Lung (tissue), 11 donors: ENCODE measurements at regions not wholly inside any gene's neighbourhood (a gene's known extent, or its start where the extent isn't known, plus 50 kb on each side); places are given as distances from the start of the nearest gene placed in this dataset.
"Not testable (repeated sequence)": the region's sequence is repeated elsewhere in the genome, so short reads cannot be mapped to it uniquely, and the experiment has no call there.

ENCODE experiments used
- ATAC-seq: fragments of 200-7000 bp; cut with Tn5 transposase; one replicate; pipeline ENCODE4 v1.9.1; 2020; ENCODE audit warnings: moderate number of reproducible peaks; ENCODE audit not compliant: insufficient read depth, low FRiP score
- DNase-seq, 3 donors: peaks; one replicate each; pipeline ENCODE4 v3.0.0-alpha.2; 2013 to 2017
- H3K27ac ChIP-seq, 2 donors: one replicate each; pipeline ENCODE4 v1.5.1; 2013; ENCODE audit warnings: mild to moderate bottlenecking in 2 of 2, moderate library complexity in 2 of 2, control low read depth in 1 of 2, inconsistent platforms in 1 of 2, low read depth in 1 of 2, low read length in 1 of 2
- H3K27me3 ChIP-seq, 3 donors: one replicate each; pipeline ENCODE4 v1.5.1; 2013; ENCODE audit warnings: low read length in 2 of 3; ENCODE audit not compliant: control insufficient read depth in 3 of 3, insufficient read depth in 3 of 3
- H3K36me3 ChIP-seq, 4 donors: one replicate each; pipeline ENCODE4 v1.5.1; 2013; ENCODE audit warnings: low read length in 4 of 4, mild to moderate bottlenecking in 1 of 4, moderate library complexity in 1 of 4; ENCODE audit not compliant: control insufficient read depth in 4 of 4, insufficient read depth in 4 of 4
- H3K4me1 ChIP-seq, 5 donors: one replicate each; pipeline ENCODE4 v1.5.1; 2013; ENCODE audit warnings: low read length in 5 of 5, mild to moderate bottlenecking in 2 of 5, moderate library complexity in 1 of 5; ENCODE audit not compliant: control insufficient read depth in 5 of 5, insufficient read depth in 5 of 5
- H3K4me3 ChIP-seq: one replicate; pipeline ENCODE4 v1.5.1; 2013; ENCODE audit warnings: mild to moderate bottlenecking, control low read depth, moderate library complexity
- H3K9ac ChIP-seq, 2 donors: one replicate each; pipeline ENCODE4 v1.5.1; 2013; ENCODE audit warnings: low read length in 2 of 2, control low read depth in 1 of 2; ENCODE audit not compliant: insufficient read depth in 1 of 2
- H3K9me3 ChIP-seq, 4 donors: one replicate each; pipeline ENCODE4 v1.5.1; 2013; ENCODE audit warnings: low read length in 3 of 4, mild to moderate bottlenecking in 1 of 4, moderate library complexity in 1 of 4; ENCODE audit not compliant: control insufficient read depth in 4 of 4, insufficient read depth in 3 of 4
- WGBS, 2 donors: extraction: QIAGEN DNeasy Blood & Tissue Kit; methylation state at CpG; one replicate each; pipeline ENCODE4 v1.1.7; 2013; 5-methylcytosine and 5-hydroxymethylcytosine counted together
- TF ChIP-seq, protein P1 (sequence below): IDR thresholded peaks from 2 replicates; pipeline ENCODE4 v1.5.1; 2012; ENCODE audit warnings: mild to moderate bottlenecking; ENCODE audit errors: control extremely low read depth, extremely low read depth
- donor health status: control.
- donor health status: control.
- donor health status: Bipolar disorder and iron deficiency.
- donor health status: healthy.
- donor health status: DM: yes; HTN: yes; CAD: no.

DNA sequence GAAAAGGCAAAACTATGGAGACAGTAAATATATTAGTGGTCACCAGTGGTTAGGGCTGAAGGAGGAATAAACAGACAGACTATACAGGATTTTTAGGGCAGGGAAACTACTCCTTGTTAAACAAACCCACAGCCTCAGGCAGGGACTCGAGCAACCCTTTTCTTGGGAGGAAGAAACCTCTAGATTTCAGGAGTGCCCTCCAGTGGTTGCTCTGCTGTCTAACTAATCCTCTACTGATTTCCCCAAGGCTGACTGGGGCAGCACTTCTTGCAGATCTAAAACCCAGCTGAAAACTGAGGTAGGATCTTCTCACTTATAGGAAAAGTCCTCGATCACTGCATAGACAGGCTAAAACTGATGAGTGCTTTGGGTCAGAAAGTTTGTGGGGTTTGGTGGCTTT lies 176.8 kb downstream of the ISOC1 start:
- Histone ChIP-seq H3K36me3 (no peaks in the 10 kb centered on the region), H3K27ac (no peak overlapping the region), H3K9me3 (no peaks in the 10 kb centered on the region), H3K9ac (no peak overlapping the region), H3K4me1 (no peaks in the 10 kb centered on the region), H3K4me3 (no peak overlapping the region), H3K27me3 (no peaks in the 10 kb centered on the region)
- TF ChIP-seq, protein P1, sequence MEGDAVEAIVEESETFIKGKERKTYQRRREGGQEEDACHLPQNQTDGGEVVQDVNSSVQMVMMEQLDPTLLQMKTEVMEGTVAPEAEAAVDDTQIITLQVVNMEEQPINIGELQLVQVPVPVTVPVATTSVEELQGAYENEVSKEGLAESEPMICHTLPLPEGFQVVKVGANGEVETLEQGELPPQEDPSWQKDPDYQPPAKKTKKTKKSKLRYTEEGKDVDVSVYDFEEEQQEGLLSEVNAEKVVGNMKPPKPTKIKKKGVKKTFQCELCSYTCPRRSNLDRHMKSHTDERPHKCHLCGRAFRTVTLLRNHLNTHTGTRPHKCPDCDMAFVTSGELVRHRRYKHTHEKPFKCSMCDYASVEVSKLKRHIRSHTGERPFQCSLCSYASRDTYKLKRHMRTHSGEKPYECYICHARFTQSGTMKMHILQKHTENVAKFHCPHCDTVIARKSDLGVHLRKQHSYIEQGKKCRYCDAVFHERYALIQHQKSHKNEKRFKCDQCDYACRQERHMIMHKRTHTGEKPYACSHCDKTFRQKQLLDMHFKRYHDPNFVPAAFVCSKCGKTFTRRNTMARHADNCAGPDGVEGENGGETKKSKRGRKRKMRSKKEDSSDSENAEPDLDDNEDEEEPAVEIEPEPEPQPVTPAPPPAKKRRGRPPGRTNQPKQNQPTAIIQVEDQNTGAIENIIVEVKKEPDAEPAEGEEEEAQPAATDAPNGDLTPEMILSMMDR: no peak
- ATAC-seq: no peak
- WGBS, 2 donors: 41 to 49% methylated on average over 2 of the region's 2 CpGs
- no peak for DNase-seq

DNA sequence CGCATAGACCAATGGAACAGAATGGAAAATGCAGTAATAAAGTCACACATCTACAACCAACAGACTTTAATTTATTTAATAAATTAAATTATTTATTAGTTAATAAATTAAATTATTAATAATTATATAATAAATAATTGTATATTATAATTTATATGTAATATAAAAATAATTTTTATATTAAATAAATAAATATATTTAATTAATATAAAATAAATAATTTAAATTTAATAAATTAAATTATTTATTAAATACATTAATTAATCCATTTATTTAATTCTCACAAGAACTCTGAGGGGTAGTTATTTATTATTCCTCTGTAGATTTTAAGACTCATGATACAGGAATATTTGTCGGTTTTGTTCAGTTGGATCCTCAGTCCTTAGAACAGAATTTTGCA lies 176.1 kb upstream of the ADAMTS19 start:
- Histone ChIP-seq H3K36me3 (no peaks in the 10 kb centered on the region), H3K27ac (no peak overlapping the region), H3K4me3 (no peak overlapping the region), H3K4me1 (no peaks in the 10 kb centered on the region), H3K27me3 (no peaks in the 10 kb centered on the region), H3K9me3 (no peaks in the 10 kb centered on the region), H3K9ac (no peak overlapping the region)
- DNase-seq (no peak), ATAC-seq (no peak)
- WGBS, 2 donors: 94 to 98% methylated on average over 2 of the region's 2 CpGs
- TF ChIP-seq, protein P1: no peak

DNA sequence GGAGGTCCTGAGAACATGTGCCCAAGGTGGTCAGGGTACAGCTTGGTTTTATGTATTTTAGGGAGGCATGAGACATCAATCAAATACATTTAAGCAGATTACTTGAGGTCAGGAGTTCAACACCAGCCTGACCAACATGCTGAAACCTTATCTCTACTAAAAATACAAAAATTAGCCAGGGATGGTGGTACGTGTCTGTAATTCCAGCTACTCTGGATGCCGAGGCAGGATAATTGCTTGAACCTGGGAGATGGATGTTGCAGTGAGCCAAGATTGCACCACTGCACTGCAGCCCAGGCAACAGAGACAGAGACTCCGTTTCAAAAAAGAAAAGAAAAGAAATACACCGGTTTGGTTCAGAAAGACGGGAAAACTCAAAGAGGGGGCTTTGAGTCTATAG lies 165.9 kb upstream of the ADAMTS19 start:
- H3K27me3 ChIP-seq, DNase-seq, H3K36me3 ChIP-seq, H3K9ac ChIP-seq, ATAC-seq, H3K9me3 ChIP-seq, H3K27ac ChIP-seq, H3K4me3 ChIP-seq, H3K4me1 ChIP-seq: not testable (repeated sequence)
- 76 to 86% methylated on average over 5 of the region's 5 CpGs for WGBS, 2 donors

DNA sequence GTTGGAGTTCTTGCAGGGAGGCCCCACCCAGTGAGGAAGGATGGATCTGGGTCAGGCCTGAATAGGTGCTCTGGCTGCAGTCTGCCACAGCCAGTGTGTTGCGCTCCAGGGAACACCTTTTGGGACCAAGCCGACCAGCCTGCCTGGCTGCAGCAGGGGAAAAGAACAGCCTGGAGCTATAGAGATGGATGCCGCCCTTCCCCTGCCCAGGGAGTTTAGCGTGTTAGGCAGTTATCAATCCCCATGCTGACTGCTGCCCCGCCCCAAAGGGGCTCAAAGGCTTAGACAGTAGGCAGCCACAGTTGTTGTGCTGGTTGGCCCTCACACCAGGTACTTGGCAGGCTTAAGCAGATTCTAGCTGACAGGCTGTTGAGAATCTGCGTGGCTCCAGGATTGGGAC lies 153.4 kb upstream of the ADAMTS19 start:
- TF ChIP-seq, protein P1: no peak
- H3K9me3 ChIP-seq: peaks cover 0 to 8% (median 3%) of the 10 kb centered on the region in 4 donors
- WGBS, 2 donors: 89 to 95% methylated on average over 6 of the region's 6 CpGs

More for the DNA sequence above, 153.4 kb upstream of the ADAMTS19 start:
- no peaks in the 10 kb centered on the region for H3K36me3 ChIP-seq
- no peaks in the 10 kb centered on the region for H3K4me1 ChIP-seq
- ATAC-seq (no peak), DNase-seq (no peak)
- H3K27ac ChIP-seq: no peak overlapping the region
- no peak overlapping the region for H3K4me3 ChIP-seq
- H3K9ac ChIP-seq: no peak overlapping the region
- H3K27me3 ChIP-seq: no peaks in the 10 kb centered on the region
